ENCODE measurements at regions not wholly inside any gene's neighbourhood (a gene's known extent, or its start where the extent isn't known, plus 50 kb on each side); places are given as distances from the start of the nearest gene placed in this dataset.

- 78% methylated on average over 1 of the region's 2 CpGs; no CpG with 5 or more reads in 1 of the 2 experiments for WGBS, 2 experiments (ENCODE audit: insufficient coverage in 1 of 2, insufficient read length in 1 of 2)
- Histone ChIP-seq H3K9me3 (ENCODE audit: control insufficient read depth, low read length) (peaks cover 13% of the 10 kb centered on the region), H3K9ac (ENCODE audit: extremely low read depth, low read length, poor library complexity, severe bottlenecking) (no peak overlapping the region), H3K27ac (ENCODE audit: low read depth, low read length) (no peak overlapping the region), H3K4me3 (ENCODE audit: low read length) (no peak overlapping the region), H3K4me1 (ENCODE audit: control insufficient read depth, insufficient read depth, low read length) (no peaks in the 10 kb centered on the region), H3K36me3 (ENCODE audit: control insufficient read depth, insufficient read depth, low read length) (no peaks in the 10 kb centered on the region), H3K27me3 (ENCODE audit: control insufficient read depth, insufficient read depth, low read length, poor library complexity, severe bottlenecking) (peaks cover under 1% of the 10 kb centered on the region)
- Mint-ChIP-seq H3K9me3 (peaks cover 12% of the 10 kb centered on the region), H3K36me3 (ENCODE audit: low read depth) (peaks cover 1% of the 10 kb centered on the region), H3K27ac (no peak overlapping the region), H3K4me3 (no peak overlapping the region), H3K27me3 (ENCODE audit: insufficient read depth) (no peaks in the 10 kb centered on the region), H3K4me1 (no peaks in the 10 kb centered on the region)
- TF ChIP-seq CTCF (conservative IDR thresholded peaks at IDR 0.05), result no peak
- DNase-seq, result no peak
Observed at GRCh38 chr13:86429756-86430155, 630.5 kb upstream of the SLITRK6 start.

- Mint-ChIP-seq H3K27me3 (ENCODE audit: insufficient read depth) (no peaks in the 10 kb centered on the region), H3K4me1 (no peaks in the 10 kb centered on the region), H3K4me3 (no peak overlapping the region), H3K9me3 (peaks cover 16% of the 10 kb centered on the region), H3K36me3 (ENCODE audit: low read depth) (peaks cover 1% of the 10 kb centered on the region), H3K27ac (no peak overlapping the region)
- no peak overlapping the region for H3K27ac ChIP-seq (ENCODE audit: low read depth, low read length)
- DNase-seq, result no peak
- peaks cover 7% of the 10 kb centered on the region for H3K9me3 ChIP-seq (ENCODE audit: control insufficient read depth, low read length)
- WGBS, 2 experiments (ENCODE audit: insufficient coverage in 1 of 2, insufficient read length in 1 of 2), result 62 to 100% methylated on average over 1 of the region's 1 CpG
- H3K9ac ChIP-seq (ENCODE audit: extremely low read depth, low read length, poor library complexity, severe bottlenecking), result no peak overlapping the region
- no peaks in the 10 kb centered on the region for H3K36me3 ChIP-seq (ENCODE audit: control insufficient read depth, insufficient read depth, low read length)
- no peak overlapping the region for H3K4me3 ChIP-seq (ENCODE audit: low read length)
- H3K4me1 ChIP-seq (ENCODE audit: control insufficient read depth, insufficient read depth, low read length), result no peaks in the 10 kb centered on the region
- no peaks in the 10 kb centered on the region for H3K27me3 ChIP-seq (ENCODE audit: control insufficient read depth, insufficient read depth, low read length, poor library complexity, severe bottlenecking)
- TF ChIP-seq CTCF (conservative IDR thresholded peaks at IDR 0.05), result no peak
Observed at GRCh38 chr13:86438034-86438433, 638.8 kb upstream of the SLITRK6 start.

GRCh38 chr13:86445206-86445605, 646.0 kb upstream of the SLITRK6 start:
- peaks cover 7% of the 10 kb centered on the region for H3K4me1 Mint-ChIP-seq
- no peaks in the 10 kb centered on the region for H3K9me3 ChIP-seq (ENCODE audit: control insufficient read depth, low read length)
- H3K4me3 Mint-ChIP-seq, result no peak overlapping the region
- TF ChIP-seq CTCF (conservative IDR thresholded peaks at IDR 0.05), result no peak
- no peaks in the 10 kb centered on the region for H3K27me3 ChIP-seq (ENCODE audit: control insufficient read depth, insufficient read depth, low read length, poor library complexity, severe bottlenecking)
- H3K27ac ChIP-seq (ENCODE audit: low read depth, low read length), result no peak overlapping the region
- DNase-seq, result no peak
- H3K27me3 Mint-ChIP-seq (ENCODE audit: insufficient read depth), result no peaks in the 10 kb centered on the region
- H3K9me3 Mint-ChIP-seq, result no peaks in the 10 kb centered on the region
- WGBS, 2 experiments (ENCODE audit: insufficient coverage in 1 of 2, insufficient read length in 1 of 2), result 100% methylated on average over 1 of the region's 1 CpG; no CpG with 5 or more reads in 1 of the 2 experiments
- H3K9ac ChIP-seq (ENCODE audit: extremely low read depth, low read length, poor library complexity, severe bottlenecking), result no peak overlapping the region
- no peaks in the 10 kb centered on the region for H3K36me3 Mint-ChIP-seq (ENCODE audit: low read depth)
- H3K27ac Mint-ChIP-seq, result no peak overlapping the region
- no peak overlapping the region for H3K4me3 ChIP-seq (ENCODE audit: low read length)
- no peaks in the 10 kb centered on the region for H3K36me3 ChIP-seq (ENCODE audit: control insufficient read depth, insufficient read depth, low read length)
- no peaks in the 10 kb centered on the region for H3K4me1 ChIP-seq (ENCODE audit: control insufficient read depth, insufficient read depth, low read length)

Data from endodermal cell (in vitro differentiated cells).